GM18870 (cell line): ENCODE measurements at regions not wholly inside any gene's neighbourhood (a gene's known extent, or its start where the extent isn't known, plus 50 kb on each side); places are given as distances from the start of the nearest gene placed in this dataset.

ENCODE experiments used
- ATAC-seq: cut with Tn5 transposase; IDR thresholded peaks from one replicate; pipeline ENCODE4 v1.9.1; 2021; ENCODE audit warnings: moderate library complexity; ENCODE audit not compliant: unreplicated experiment

GRCh38 chr14:56870336-56870735 is 60.1 kb upstream of the OTX2 start:
- ATAC-seq, result no peak

GRCh38 chr14:56868660-56869059 is 58.4 kb upstream of the OTX2 start:
- ATAC-seq, result no peak

- no peak for ATAC-seq
Observed at GRCh38 chr14:56862836-56863235, 52.6 kb upstream of the OTX2 start.

GRCh38 chr14:56860441-56860840 is 50.2 kb upstream of the OTX2 start:
- no peak for ATAC-seq
